GM12878 (cell line): ENCODE measurements at regions not wholly inside any gene's neighbourhood (a gene's known extent, or its start where the extent isn't known, plus 50 kb on each side); places are given as distances from the start of the nearest gene placed in this dataset.

Source experiments
- ATAC-seq: fragments of 200-7000 bp; cut with Tn5 transposase; 3 replicates; pipeline ENCODE4 v1.9.1; 2020; ENCODE audit warnings: mild to moderate bottlenecking, moderate library complexity
- BruUV-seq: library from RNA; stranded (reverse); fragments of 400-500 nt; replicated peaks from 2 replicates; lab custom pipeline; 2021; lab: Mats Ljungman, UMichigan
- CTCF ChIA-PET: fragments of 300-600 bp; sonication (Branson Sonifier 250); formaldehyde crosslinking; extraction: SDS; loops from one replicate; lab custom pipeline; 2021; ENCODE audit warnings: inconsistent platforms; lab: Yijun Ruan, JAX
- POLR2A ChIA-PET: fragments of 350-600 bp; formaldehyde crosslinking; extraction: SDS; loops from one replicate; lab custom pipeline; 2021; ENCODE audit warnings: inconsistent platforms; lab: Charles Lee
- RAD21 ChIA-PET: fragments of 300-600 bp; sonication (Branson Sonifier 250); formaldehyde crosslinking; loops from one replicate; lab custom pipeline; 2023; ENCODE audit warnings: antibody characterized with exemption; ENCODE audit not compliant: unreplicated experiment; lab: Charles Lee
- SMC1A ChIA-PET: fragments of 300-600 bp; sonication (Branson Sonifier 250); formaldehyde crosslinking; loops from one replicate; lab custom pipeline; 2023; ENCODE audit not compliant: unreplicated experiment, uncharacterized antibody; lab: Charles Lee
- DNase-seq: peaks from one replicate; pipeline ENCODE4 v3.0.0-alpha.2; 2011; ENCODE audit warnings: low read depth, low spot score
- FAIRE-seq: peaks from 3 replicates; lab custom pipeline; 2011; peaks lifted over from hg19 to GRCh38; lab: Jason Lieb, UNC
- H2AFZ ChIP-seq: 2 replicates; pipeline ENCODE4 v1.6.0; 2011; ENCODE audit warnings: low read depth, low read length, control low read depth; ENCODE audit not compliant: control insufficient read depth
- H3K27ac ChIP-seq: 2 replicates; pipeline ENCODE4 v1.5.1; 2011; ENCODE audit warnings: control low read depth; ENCODE audit not compliant: control insufficient read depth, insufficient read depth
- H3K27me3 ChIP-seq, 2 experiments: replicated peaks in 1 of 2; 2 replicates each; pipeline versions ENCODE4 v1.6.0 to v1.6.1; 2011; ENCODE audit warnings: low read length in 1 of 2; ENCODE audit not compliant: control insufficient read depth in 2 of 2, insufficient read depth in 2 of 2
- H3K36me3 ChIP-seq, 2 experiments: 2 replicates each; pipeline ENCODE4 v1.5.1; 2011; ENCODE audit warnings: low read length in 1 of 2; ENCODE audit not compliant: control insufficient read depth in 2 of 2, insufficient read depth in 2 of 2
- H3K4me1 ChIP-seq: 2 replicates; pipeline ENCODE4 v1.6.1; 2011; ENCODE audit warnings: mild to moderate bottlenecking, low read length, moderate library complexity, mixed read lengths; ENCODE audit not compliant: control insufficient read depth, insufficient read depth
- H3K4me2 ChIP-seq: 2 replicates; pipeline ENCODE4 v1.6.0; 2011; ENCODE audit warnings: control low read depth; ENCODE audit not compliant: control insufficient read depth, insufficient read depth
- H3K4me3 ChIP-seq: fragments of 200-600 bp; sonication (generic); 2 replicates; pipeline ENCODE4 v1.5.1; 2016
- H3K79me2 ChIP-seq: 2 replicates; pipeline ENCODE4 v1.6.0; 2011; ENCODE audit warnings: low read length; ENCODE audit not compliant: control insufficient read depth, insufficient read depth
- H3K9ac ChIP-seq: 2 replicates; pipeline ENCODE4 v1.8.0; 2011; ENCODE audit warnings: low read length, control low read depth, mixed read lengths; ENCODE audit not compliant: control insufficient read depth, insufficient read depth
- H3K9me3 ChIP-seq: replicated peaks from 3 replicates; pipeline ENCODE4 v1.5.1; 2011; ENCODE audit warnings: mild to moderate bottlenecking, low read length; ENCODE audit not compliant: control insufficient read depth, insufficient read depth
- H4K20me1 ChIP-seq: 2 replicates; pipeline ENCODE4 v1.6.0; 2011; ENCODE audit not compliant: control insufficient read depth, insufficient read depth
- BCL11A ChIP-seq: IDR thresholded peaks from 2 replicates; pipeline ENCODE4 v1.6.1; 2011; ENCODE audit warnings: low read depth, low read length
- CHD1 ChIP-seq: IDR thresholded peaks from 2 replicates; pipeline ENCODE4 v1.6.1; 2012; ENCODE audit warnings: low read depth, low read length, improper control_type of control experiment
- CHD4 ChIP-seq: fragments of 200-600 bp; sonication (generic); IDR thresholded peaks from 2 replicates; pipeline ENCODE4 v1.6.1; 2016; ENCODE audit warnings: mild to moderate bottlenecking
- KAT2A ChIP-seq: conservative IDR thresholded peaks from 2 replicates; pipeline ENCODE4 v1.6.1; 2011; ENCODE audit warnings: low read depth, low read length; ENCODE audit not compliant: control insufficient read depth
- MEF2B ChIP-seq: fragments of 450-650 bp; IDR thresholded peaks from 2 replicates; pipeline ENCODE4 v1.6.1; 2018; ENCODE audit warnings: mild to moderate bottlenecking, moderate library complexity; ENCODE audit not compliant: partially characterized antibody, poor library complexity, severe bottlenecking
- MLLT1 ChIP-seq: fragments of 450-650 bp; IDR thresholded peaks from 2 replicates; pipeline ENCODE4 v1.6.1; 2016; ENCODE audit warnings: mild to moderate bottlenecking
- RELB ChIP-seq: fragments of 450-650 bp; IDR thresholded peaks from 2 replicates; pipeline ENCODE4 v1.6.1; 2017; ENCODE audit warnings: low read depth, mild to moderate bottlenecking, moderate library complexity
- RFX5 ChIP-seq: IDR thresholded peaks from 2 replicates; pipeline ENCODE4 v1.6.1; 2011; ENCODE audit warnings: low read depth, low read length, improper control_type of control experiment
- SUZ12 ChIP-seq: fragments of 200-600 bp; sonication (generic); IDR thresholded peaks from one replicate; pipeline ENCODE4 v1.6.1; 2018; ENCODE audit warnings: antibody characterized with exemption, mild to moderate bottlenecking; ENCODE audit not compliant: unreplicated experiment
- ZNF24 ChIP-seq: fragments of 450-650 bp; IDR thresholded peaks from 2 replicates; pipeline ENCODE4 v1.6.1; 2017; ENCODE audit warnings: antibody characterized with exemption, mild to moderate bottlenecking
- WGBS: methylation state at CpG from one replicate; pipeline ENCODE4 v1.1.6; 2016; ENCODE audit warnings: low lambda C conversion rate; ENCODE audit not compliant: insufficient replicate concordance, insufficient coverage; ENCODE audit errors: missing lambda C conversion rate; 5-methylcytosine and 5-hydroxymethylcytosine counted together
- in situ Hi-C: fragments of 300-500 bp; cut with MboI; formaldehyde crosslinking; loops from 9 replicates; pipeline ENCODE4 v1.14.3; 2018; ENCODE audit warnings: mixed read lengths
- intact Hi-C: fragments of 100-400 bp; cut with micrococcal nuclease; formaldehyde crosslinking; loops from one replicate; pipeline ENCODE4 v1.14.2; 2022; ENCODE audit not compliant: unreplicated experiment

- DNase-seq (no peak), FAIRE-seq (no peak)
- SMC1A ChIA-PET = interaction anchor here (1.0 to 1.3 kb wide), 2 partner anchors 13 to 49 kb away, joined by 3 to 4 read pairs; no protein-coding TSS in a partner anchor
- POLR2A ChIA-PET = no interaction called here
- Histone ChIP-seq H3K27ac (no peak overlapping the region), H3K4me1 (no peaks in the 10 kb centered on the region), H3K4me3 (no peak overlapping the region), H3K79me2 (no peaks in the 10 kb centered on the region), H3K27me3 (no peaks in the 10 kb centered on the region; a peak in 1 of 4 replicates)
- WGBS = 79% methylated on average over 1 of the region's 1 CpG
- RAD21 ChIA-PET = no interaction called here
- no peak for TF ChIP-seq MLLT1
- no peak for TF ChIP-seq RFX5
- TF ChIP-seq CHD4 = no peak
- TF ChIP-seq BCL11A = no peak
- no peak for TF ChIP-seq RELB
- no peak for TF ChIP-seq MEF2B
- TF ChIP-seq CHD1 = no peak
- no peak for TF ChIP-seq SUZ12
- no peak for TF ChIP-seq ZNF24
- no peak for TF ChIP-seq KAT2A
- TF ChIP-seq, all 136 proteins: peak for 0
- no TSS peak for BruUV-seq
- in situ Hi-C loops (no loop called here), intact Hi-C loops (no loop called here)
- no peak overlapping the region for H3K9ac ChIP-seq
- no peaks in the 10 kb centered on the region for H3K36me3 ChIP-seq
- H3K4me2 ChIP-seq = no peak overlapping the region
- H2AFZ ChIP-seq = no peak overlapping the region
- no peaks in the 10 kb centered on the region for H3K9me3 ChIP-seq
- H4K20me1 ChIP-seq = no peaks in the 10 kb centered on the region
- CTCF ChIA-PET = no interaction called here
- no peak for ATAC-seq
Measured at GRCh38 chr6:134593024-134593423, 275.1 kb upstream of the SGK1 start.
